Prostate gland (tissue), 2 donors: ENCODE measurements at regions not wholly inside any gene's neighbourhood (a gene's known extent, or its start where the extent isn't known, plus 50 kb on each side); places are given as distances from the start of the nearest gene placed in this dataset.

ENCODE experiments used
- DNase-seq: peaks from one replicate; pipeline ENCODE4 v3.0.0-alpha.2; 2019; ENCODE audit warnings: low spot score
- H3K27ac ChIP-seq, 2 donors: fragments of 200-600 bp; sonication (generic); 2 replicates each; pipeline ENCODE4 v1.5.1; 2017 to 2019
- H3K27me3 ChIP-seq: fragments of 200-600 bp; sonication (generic); replicated peaks from 2 replicates; pipeline ENCODE4 v1.5.1; 2019; ENCODE audit not compliant: insufficient read depth
- H3K36me3 ChIP-seq, 2 donors: fragments of 200-600 bp; sonication (generic); 1 replicate in 1 of 2; 2 replicates in 1 of 2; pipeline versions ENCODE4 v1.5.1 to v1.8.1; 2017 to 2019
- H3K4me1 ChIP-seq: fragments of 200-600 bp; sonication (generic); replicated peaks from 2 replicates; pipeline ENCODE4 v1.5.1; 2019
- H3K4me3 ChIP-seq, 2 donors: fragments of 200-600 bp; sonication (generic); 2 replicates each; pipeline ENCODE4 v1.5.1; 2017 to 2019
- H3K9me3 ChIP-seq: fragments of 200-600 bp; sonication (generic); 2 replicates; pipeline ENCODE4 v1.5.1; 2017
- POLR2A ChIP-seq: fragments of 450-650 bp; IDR thresholded peaks from one replicate; pipeline ENCODE4 v1.6.1; 2016; ENCODE audit warnings: antibody characterized with exemption, mild to moderate bottlenecking
- POLR2AphosphoS5 ChIP-seq: sonication (generic); formaldehyde crosslinking; IDR thresholded peaks from one replicate; pipeline ENCODE4 v1.6.1; 2017; ENCODE audit warnings: antibody characterized with exemption
- WGBS: methylation state at CpG from one replicate; pipeline ENCODE4 v1.1.5; 2018; 5-methylcytosine and 5-hydroxymethylcytosine counted together
- intact Hi-C: fragments of 100-400 bp; cut with DNase I; formaldehyde crosslinking; loops from one replicate; pipeline ENCODE4 v1.14.2; 2022
- TF ChIP-seq, protein P1 (sequence below), 4 experiments: fragments of 200-600 bp in 2 of 4; fragments of 450-650 bp in 2 of 4; sonication (generic) in 2 of 4; IDR thresholded peaks; 1 replicate in 3 of 4; 2 replicates in 1 of 4; pipeline ENCODE4 v1.5.1; 2016 to 2019; ENCODE audit warnings: antibody characterized with exemption in 4 of 4, mild to moderate bottlenecking in 2 of 4, moderate library complexity in 2 of 4

DNA sequence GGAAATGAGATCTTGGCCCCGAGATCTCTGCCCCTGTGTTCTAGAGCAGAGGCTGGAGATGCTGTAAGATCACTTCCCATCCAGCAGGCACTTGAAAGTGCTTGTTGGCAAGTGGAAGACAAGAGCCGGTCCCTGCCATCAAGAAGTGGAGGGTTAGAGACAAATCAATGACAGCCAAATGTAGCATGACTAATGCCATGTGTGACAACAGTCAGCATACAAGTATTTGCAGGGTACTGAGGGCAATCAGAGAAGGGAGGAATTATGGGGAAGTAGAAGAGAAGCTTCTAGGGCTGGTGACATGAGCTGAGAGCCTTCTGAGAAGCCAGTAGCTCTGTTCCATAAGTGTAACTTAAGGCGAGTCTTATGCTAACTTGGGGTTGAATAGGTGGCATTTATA, 58.6 kb downstream of the TMEM17 start:
- no peak overlapping the region for H3K4me3 ChIP-seq
- no peak overlapping the region for H3K27ac ChIP-seq
- WGBS, result 90% methylated on average over 3 of the region's 3 CpGs
- no peak for DNase-seq
- no peaks in the 10 kb centered on the region for H3K36me3 ChIP-seq
- H3K27me3 ChIP-seq, result no peaks in the 10 kb centered on the region
- TF ChIP-seq POLR2AphosphoS5 (no peak), POLR2A (no peak)
- TF ChIP-seq, protein P1, sequence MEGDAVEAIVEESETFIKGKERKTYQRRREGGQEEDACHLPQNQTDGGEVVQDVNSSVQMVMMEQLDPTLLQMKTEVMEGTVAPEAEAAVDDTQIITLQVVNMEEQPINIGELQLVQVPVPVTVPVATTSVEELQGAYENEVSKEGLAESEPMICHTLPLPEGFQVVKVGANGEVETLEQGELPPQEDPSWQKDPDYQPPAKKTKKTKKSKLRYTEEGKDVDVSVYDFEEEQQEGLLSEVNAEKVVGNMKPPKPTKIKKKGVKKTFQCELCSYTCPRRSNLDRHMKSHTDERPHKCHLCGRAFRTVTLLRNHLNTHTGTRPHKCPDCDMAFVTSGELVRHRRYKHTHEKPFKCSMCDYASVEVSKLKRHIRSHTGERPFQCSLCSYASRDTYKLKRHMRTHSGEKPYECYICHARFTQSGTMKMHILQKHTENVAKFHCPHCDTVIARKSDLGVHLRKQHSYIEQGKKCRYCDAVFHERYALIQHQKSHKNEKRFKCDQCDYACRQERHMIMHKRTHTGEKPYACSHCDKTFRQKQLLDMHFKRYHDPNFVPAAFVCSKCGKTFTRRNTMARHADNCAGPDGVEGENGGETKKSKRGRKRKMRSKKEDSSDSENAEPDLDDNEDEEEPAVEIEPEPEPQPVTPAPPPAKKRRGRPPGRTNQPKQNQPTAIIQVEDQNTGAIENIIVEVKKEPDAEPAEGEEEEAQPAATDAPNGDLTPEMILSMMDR (IDR thresholded peaks at IDR 0.05), result no peak
- intact Hi-C loops, result no loop called here
- H3K9me3 ChIP-seq, result no peaks in the 10 kb centered on the region
- no peaks in the 10 kb centered on the region for H3K4me1 ChIP-seq

DNA sequence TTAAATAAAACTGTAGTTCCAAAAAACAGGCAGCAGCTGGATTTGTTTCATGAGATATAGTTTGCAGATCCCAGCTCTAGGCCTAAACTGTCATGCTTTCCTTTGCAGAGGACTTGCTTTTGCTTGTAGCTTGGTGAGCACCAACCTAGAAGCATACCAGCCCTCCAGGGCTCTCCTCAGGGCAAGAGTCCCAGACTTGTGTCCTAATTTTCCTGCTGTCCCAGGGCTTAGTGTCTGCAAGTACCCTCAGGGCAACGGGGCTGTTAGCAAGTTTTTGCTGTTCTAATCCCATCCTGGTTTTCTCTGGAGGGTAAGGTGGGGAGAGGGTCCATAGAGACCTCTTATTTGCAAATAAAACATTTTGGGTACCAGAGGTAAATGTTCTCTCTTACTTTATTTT, 59.5 kb downstream of the TMEM17 start:
- intact Hi-C loops, result no loop called here
- Histone ChIP-seq H3K4me3 (no peak overlapping the region), H3K9me3 (no peaks in the 10 kb centered on the region), H3K36me3 (no peaks in the 10 kb centered on the region), H3K27me3 (no peaks in the 10 kb centered on the region), H3K4me1 (no peaks in the 10 kb centered on the region), H3K27ac (no peak overlapping the region)
- 90% methylated on average over 1 of the region's 1 CpG for WGBS
- TF ChIP-seq, protein P1 (IDR thresholded peaks at IDR 0.05), result no peak
- no peak for TF ChIP-seq POLR2A
- DNase-seq, result no peak

DNA sequence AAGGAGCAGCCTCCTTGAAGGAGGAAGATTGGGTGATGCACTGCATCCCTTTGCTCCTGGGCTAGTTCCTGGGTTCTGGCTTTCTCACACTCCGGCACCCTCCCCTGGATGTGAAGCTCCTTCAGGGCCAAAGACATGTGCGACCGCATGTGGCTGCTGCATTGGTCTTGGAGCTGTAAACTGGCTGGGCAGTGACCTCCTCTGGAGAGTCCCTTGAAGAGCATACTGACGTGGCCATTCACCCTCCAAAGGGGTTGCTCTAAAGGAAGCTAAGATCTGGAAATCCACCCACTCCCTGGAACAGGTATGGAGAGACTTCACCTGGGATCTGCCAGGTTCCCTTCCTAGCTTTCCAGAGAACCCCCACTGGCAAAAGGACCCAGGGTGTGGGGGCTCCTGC, 62.1 kb downstream of the TMEM17 start:
- intact Hi-C loops, result no loop called here
- TF ChIP-seq, protein P1 (IDR thresholded peaks at IDR 0.05), result no peak
- TF ChIP-seq POLR2A, result no peak
- no peak for TF ChIP-seq POLR2AphosphoS5
- no peak overlapping the region for H3K27ac ChIP-seq
- H3K4me3 ChIP-seq, result no peak overlapping the region
- WGBS, result 95% methylated on average over 4 of the region's 4 CpGs
- H3K9me3 ChIP-seq, result no peaks in the 10 kb centered on the region
- H3K27me3 ChIP-seq, result no peaks in the 10 kb centered on the region
- H3K36me3 ChIP-seq, result no peaks in the 10 kb centered on the region
- no peak for DNase-seq
- H3K4me1 ChIP-seq, result no peaks in the 10 kb centered on the region

DNA sequence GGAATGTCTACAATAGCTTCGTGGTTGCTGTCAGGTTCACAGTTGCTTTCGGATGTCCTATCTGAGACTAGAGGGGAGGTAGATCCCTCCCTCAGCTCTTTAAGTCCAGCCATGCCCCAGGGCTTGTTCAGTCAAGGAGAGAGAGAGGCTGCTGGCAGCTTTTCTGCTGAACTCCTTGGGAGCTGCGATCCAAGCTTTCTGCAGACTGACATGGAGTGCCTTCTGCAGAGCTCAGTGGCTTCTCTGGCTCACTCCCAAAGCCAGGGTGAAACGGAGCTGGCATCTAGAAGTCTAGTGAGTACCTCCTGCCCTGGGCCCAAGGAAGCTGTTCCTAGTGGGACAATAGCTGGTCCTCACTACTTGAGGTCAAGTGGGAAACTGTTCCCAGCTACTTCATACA, 62.5 kb downstream of the TMEM17 start:
- Histone ChIP-seq H3K27ac (no peak overlapping the region), H3K4me3 (no peak overlapping the region), H3K9me3 (no peaks in the 10 kb centered on the region), H3K27me3 (no peaks in the 10 kb centered on the region), H3K4me1 (no peaks in the 10 kb centered on the region), H3K36me3 (no peaks in the 10 kb centered on the region)
- 88% methylated on average over 4 of the region's 4 CpGs for WGBS
- intact Hi-C loops, result no loop called here
- TF ChIP-seq POLR2A, result no peak
- no peak for TF ChIP-seq POLR2AphosphoS5
- TF ChIP-seq, protein P1 (IDR thresholded peaks at IDR 0.05), result no peak
- DNase-seq, result no peak

DNA sequence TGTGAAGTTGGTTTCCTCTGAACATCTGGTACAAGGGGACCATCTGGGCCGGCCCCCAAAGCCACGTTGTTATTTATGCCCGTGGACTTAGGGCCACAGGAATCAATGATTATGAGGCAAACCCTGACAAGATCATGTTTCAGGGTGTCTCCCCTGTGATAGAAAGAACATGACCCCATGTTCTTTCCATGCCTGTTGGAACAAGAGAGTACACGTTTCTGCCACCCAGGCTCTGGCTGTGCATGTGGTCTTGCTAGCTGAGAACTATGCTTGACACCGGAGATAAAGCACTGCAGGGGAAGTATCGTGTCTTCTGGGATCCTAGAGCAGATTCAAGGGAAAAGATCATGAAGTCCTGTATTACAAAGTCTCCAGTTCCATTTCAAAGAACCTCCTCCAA, 64.2 kb downstream of the TMEM17 start:
- no peak overlapping the region for H3K4me3 ChIP-seq
- whole genome bisulfite sequencing, result 63% methylated on average over 6 of the region's 6 CpGs

More for the DNA sequence above, 64.2 kb downstream of the TMEM17 start:
- Histone ChIP-seq H3K36me3 (no peaks in the 10 kb centered on the region), H3K9me3 (no peaks in the 10 kb centered on the region), H3K27me3 (no peaks in the 10 kb centered on the region), H3K4me1 (no peaks in the 10 kb centered on the region), H3K27ac (no peak overlapping the region)
- no peak for DNase-seq
- TF ChIP-seq, protein P1 (IDR thresholded peaks at IDR 0.05), result no peak
- TF ChIP-seq POLR2A, result no peak
- TF ChIP-seq POLR2AphosphoS5, result no peak
- intact Hi-C loops, result no loop called here
